Posterior cingulate gyrus (tissue), 11 donors: ENCODE measurements at regions not wholly inside any gene's neighbourhood (a gene's known extent, or its start where the extent isn't known, plus 50 kb on each side); places are given as distances from the start of the nearest gene placed in this dataset.
A peak's percentile ranks its signal among the peaks of the same experiment; 100 is the strongest.
"Not testable (repeated sequence)": the region's sequence is repeated elsewhere in the genome, so short reads cannot be mapped to it uniquely, and the experiment has no call there.

Experiments
- DNase-seq, 10 donors: peaks; one replicate each; pipeline versions ENCODE4 v3.0.0 to v3.0.0-alpha.2; 2020 to 2021; ENCODE audit warnings: mixed read lengths in 3 of 10
- intact Hi-C: fragments of 100-400 bp; cut with DNase I; formaldehyde crosslinking; loops from one replicate; pipeline ENCODE4 v1.15.1; 2023

GRCh38 chr6:18527836-18528743, 140.9 kb downstream of the RNF144B start:
- intact Hi-C loops, result loop anchor here (10.0 kb wide), 1 partner anchor 1527 kb away; no protein-coding TSS in a partner anchor
- no peak for DNase-seq

GRCh38 chr6:18530201-18530600, 143.1 kb downstream of the RNF144B start:
- DNase-seq, result no peak
- intact Hi-C loops, result no loop called here

GRCh38 chr6:18532139-18532538, 145.0 kb downstream of the RNF144B start:
- DNase-seq, result no peak
- intact Hi-C loops, result no loop called here

- intact Hi-C loops, result no loop called here
- no peak for DNase-seq
These were observed 146.6 kb downstream of the RNF144B start for GRCh38 chr6:18533793-18534192.

- intact Hi-C loops, result no loop called here
- DNase-seq, result peak in 1 of 10 donors; percentile 26
These were observed 149.5 kb downstream of the RNF144B start for GRCh38 chr6:18536591-18537055.

- no peak for DNase-seq
- intact Hi-C loops, result no loop called here
These were observed 151.2 kb downstream of the RNF144B start for GRCh38 chr6:18538315-18538714.

- intact Hi-C loops, result no loop called here
- DNase-seq, result no peak
These were observed 155.9 kb downstream of the RNF144B start for GRCh38 chr6:18543051-18543450.

GRCh38 chr6:18545142-18545541, 158.0 kb downstream of the RNF144B start:
- DNase-seq, intact Hi-C loops: not testable (repeated sequence)

- intact Hi-C loops, result no loop called here
- no peak for DNase-seq
These were observed 158.6 kb downstream of the RNF144B start for GRCh38 chr6:18545726-18546125.

GRCh38 chr6:18550119-18550518, 163.0 kb downstream of the RNF144B start:
- no peak for DNase-seq
- intact Hi-C loops, result no loop called here

- intact Hi-C loops, result no loop called here
- DNase-seq, result no peak
These were observed 164.1 kb downstream of the RNF144B start for GRCh38 chr6:18551228-18551627.

- no peak for DNase-seq
- intact Hi-C loops, result no loop called here
These were observed 168.6 kb downstream of the RNF144B start for GRCh38 chr6:18555750-18556149.

- no peak for DNase-seq
- intact Hi-C loops, result no loop called here
These were observed 174.0 kb downstream of the RNF144B start for GRCh38 chr6:18561037-18561750.

- intact Hi-C loops, result no loop called here
- no peak for DNase-seq
These were observed 175.6 kb downstream of the RNF144B start for GRCh38 chr6:18562726-18563125.

- DNase-seq, result no peak
- intact Hi-C loops, result no loop called here
These were observed 177.6 kb downstream of the RNF144B start for GRCh38 chr6:18564775-18565174.

- intact Hi-C loops, result no loop called here
- DNase-seq, result no peak
These were observed 178.1 kb downstream of the RNF144B start for GRCh38 chr6:18565231-18565630.

- DNase-seq, result no peak
- intact Hi-C loops, result no loop called here
These were observed 180.2 kb downstream of the RNF144B start for GRCh38 chr6:18567380-18567779.

GRCh38 chr6:18577491-18577890, 190.3 kb downstream of the RNF144B start:
- DNase-seq, result no peak
- intact Hi-C loops, result no loop called here

GRCh38 chr6:18579166-18579565, 192.0 kb downstream of the RNF144B start:
- DNase-seq, result no peak
- intact Hi-C loops, result no loop called here

- DNase-seq, result no peak
- intact Hi-C loops, result no loop called here
These were observed 192.7 kb downstream of the RNF144B start for GRCh38 chr6:18579869-18580268.

- DNase-seq, result no peak
- intact Hi-C loops, result no loop called here
These were observed 197.2 kb downstream of the RNF144B start for GRCh38 chr6:18584372-18584771.
